Chondrocyte (in vitro differentiated cells): ENCODE measurements at regions not wholly inside any gene's neighbourhood (a gene's known extent, or its start where the extent isn't known, plus 50 kb on each side); places are given as distances from the start of the nearest gene placed in this dataset.

Experiments used
- DNase-seq: peaks from one replicate; pipeline ENCODE4 v3.0.0; 2021; ENCODE audit warnings: mixed read lengths, low spot score
- H3K27ac Mint-ChIP-seq: one replicate; pipeline ENCODE4 v1.8.0; 2021; ENCODE audit warnings: mild to moderate bottlenecking, moderate library complexity, mixed read lengths; ENCODE audit not compliant: unreplicated experiment
- H3K27me3 Mint-ChIP-seq: 2 replicates; pipeline ENCODE4 v1.8.0; 2021; ENCODE audit warnings: low read depth, mixed read lengths
- H3K36me3 Mint-ChIP-seq: 2 replicates; pipeline ENCODE4 v1.8.0; 2021; ENCODE audit warnings: low read depth, mixed read lengths
- H3K4me1 Mint-ChIP-seq: 2 replicates; pipeline ENCODE4 v1.8.0; 2021; ENCODE audit warnings: low read depth, mild to moderate bottlenecking, mixed read lengths
- H3K4me3 Mint-ChIP-seq: one replicate; pipeline ENCODE4 v1.8.0; 2021; ENCODE audit warnings: mild to moderate bottlenecking, moderate library complexity, mixed read lengths; ENCODE audit not compliant: unreplicated experiment
- H3K9me3 Mint-ChIP-seq: 2 replicates; pipeline ENCODE4 v1.8.0; 2021; ENCODE audit warnings: low read depth, mixed read lengths
- TF ChIP-seq, protein P1 (sequence below): fragments of 200-600 bp; sonication (generic); IDR thresholded peaks from 2 replicates; pipeline ENCODE4 v1.5.0; 2021; ENCODE audit warnings: antibody characterized with exemption, mild to moderate bottlenecking, moderate library complexity

DNA sequence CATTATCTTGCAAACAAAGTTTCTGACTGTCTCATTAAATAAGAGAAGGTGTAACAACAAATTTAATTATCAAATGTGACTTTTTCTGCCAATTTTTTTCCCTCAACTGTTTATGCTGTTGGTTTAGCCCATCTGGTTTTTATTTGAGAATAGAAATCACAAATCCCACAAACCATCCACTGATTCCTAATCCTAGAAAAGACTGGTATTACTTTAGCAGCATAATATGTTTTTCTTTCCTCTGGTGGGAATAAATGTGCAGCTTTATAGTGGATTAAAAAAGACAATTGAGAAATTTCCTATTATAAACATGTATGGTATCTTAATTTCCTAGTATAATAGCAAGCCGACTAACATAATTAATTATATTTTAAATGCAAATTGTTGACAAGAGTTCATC, 257.9 kb upstream of the FOXN3 start:
- DNase-seq = no peak
- no peak overlapping the region for H3K27ac Mint-ChIP-seq
- H3K4me1 Mint-ChIP-seq = peaks cover 27% of the 10 kb centered on the region
- no peaks in the 10 kb centered on the region for H3K9me3 Mint-ChIP-seq
- no peaks in the 10 kb centered on the region for H3K36me3 Mint-ChIP-seq
- TF ChIP-seq, protein P1, sequence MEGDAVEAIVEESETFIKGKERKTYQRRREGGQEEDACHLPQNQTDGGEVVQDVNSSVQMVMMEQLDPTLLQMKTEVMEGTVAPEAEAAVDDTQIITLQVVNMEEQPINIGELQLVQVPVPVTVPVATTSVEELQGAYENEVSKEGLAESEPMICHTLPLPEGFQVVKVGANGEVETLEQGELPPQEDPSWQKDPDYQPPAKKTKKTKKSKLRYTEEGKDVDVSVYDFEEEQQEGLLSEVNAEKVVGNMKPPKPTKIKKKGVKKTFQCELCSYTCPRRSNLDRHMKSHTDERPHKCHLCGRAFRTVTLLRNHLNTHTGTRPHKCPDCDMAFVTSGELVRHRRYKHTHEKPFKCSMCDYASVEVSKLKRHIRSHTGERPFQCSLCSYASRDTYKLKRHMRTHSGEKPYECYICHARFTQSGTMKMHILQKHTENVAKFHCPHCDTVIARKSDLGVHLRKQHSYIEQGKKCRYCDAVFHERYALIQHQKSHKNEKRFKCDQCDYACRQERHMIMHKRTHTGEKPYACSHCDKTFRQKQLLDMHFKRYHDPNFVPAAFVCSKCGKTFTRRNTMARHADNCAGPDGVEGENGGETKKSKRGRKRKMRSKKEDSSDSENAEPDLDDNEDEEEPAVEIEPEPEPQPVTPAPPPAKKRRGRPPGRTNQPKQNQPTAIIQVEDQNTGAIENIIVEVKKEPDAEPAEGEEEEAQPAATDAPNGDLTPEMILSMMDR = no peak
- H3K27me3 Mint-ChIP-seq = no peaks in the 10 kb centered on the region
- H3K4me3 Mint-ChIP-seq = no peak overlapping the region

DNA sequence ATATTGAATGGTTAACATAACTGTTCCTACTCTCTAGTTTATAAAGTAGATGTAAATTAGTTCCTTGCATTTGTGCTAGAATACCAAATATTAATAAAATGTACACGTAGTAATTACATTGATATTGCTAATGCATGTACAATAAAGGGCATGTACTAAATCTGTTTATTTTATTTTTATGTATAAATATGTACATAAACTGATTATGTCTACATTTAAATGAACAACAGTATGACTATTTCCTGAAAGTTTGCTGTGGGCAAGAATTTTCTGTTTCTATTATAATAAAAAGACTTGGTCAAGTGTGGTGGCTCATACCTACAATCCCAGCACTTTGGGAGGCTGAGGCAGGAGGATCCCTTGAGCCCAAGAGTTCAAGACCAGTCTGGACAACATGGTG, 257.2 kb upstream of the FOXN3 start:
- TF ChIP-seq, protein P1 = no peak
- no peak overlapping the region for H3K4me3 Mint-ChIP-seq
- H3K4me1 Mint-ChIP-seq = peaks cover 26% of the 10 kb centered on the region
- H3K9me3 Mint-ChIP-seq = no peaks in the 10 kb centered on the region
- H3K27ac Mint-ChIP-seq = no peak overlapping the region
- no peaks in the 10 kb centered on the region for H3K36me3 Mint-ChIP-seq
- H3K27me3 Mint-ChIP-seq = no peaks in the 10 kb centered on the region
- DNase-seq = no peak

DNA sequence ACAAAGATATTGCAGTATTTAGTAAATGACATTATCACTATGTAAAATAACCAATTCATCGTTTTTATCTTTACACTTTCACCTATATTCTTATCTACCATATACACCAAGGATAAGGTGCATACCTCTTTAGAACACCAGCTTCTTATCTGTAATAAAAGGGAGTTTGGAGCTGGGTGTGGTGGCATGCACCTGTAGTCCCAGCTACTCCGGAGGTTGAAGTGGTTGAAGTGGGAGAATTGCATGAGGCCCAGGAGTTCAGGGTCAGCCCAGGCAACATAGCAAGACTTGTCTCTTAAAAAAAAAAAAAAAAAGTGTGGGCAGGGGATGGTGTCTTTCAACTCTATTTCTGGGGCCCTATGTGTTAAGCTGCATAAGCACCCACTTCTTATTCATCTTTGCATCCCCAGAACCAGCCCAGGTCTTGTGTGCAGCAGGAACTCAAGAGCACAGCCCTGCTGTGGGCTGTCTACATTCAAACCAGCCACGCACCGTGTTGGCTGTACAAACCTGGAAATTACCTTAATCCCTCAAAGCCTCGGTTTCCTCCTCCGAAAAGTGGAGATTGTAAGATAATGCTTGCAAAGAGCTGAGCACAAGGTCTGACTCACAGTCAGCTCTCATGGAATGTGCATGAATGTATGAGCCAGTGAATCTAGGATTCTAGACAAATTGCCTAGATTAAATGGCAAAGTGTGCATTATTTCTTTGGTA, 256.6 kb upstream of the FOXN3 start:
- H3K27me3 Mint-ChIP-seq = no peaks in the 10 kb centered on the region
- no peaks in the 10 kb centered on the region for H3K9me3 Mint-ChIP-seq
- no peak overlapping the region for H3K27ac Mint-ChIP-seq
- H3K4me1 Mint-ChIP-seq = peaks cover 24% of the 10 kb centered on the region
- DNase-seq = no peak
- TF ChIP-seq, protein P1 = no peak
- H3K36me3 Mint-ChIP-seq = no peaks in the 10 kb centered on the region
- H3K4me3 Mint-ChIP-seq = no peak overlapping the region

DNA sequence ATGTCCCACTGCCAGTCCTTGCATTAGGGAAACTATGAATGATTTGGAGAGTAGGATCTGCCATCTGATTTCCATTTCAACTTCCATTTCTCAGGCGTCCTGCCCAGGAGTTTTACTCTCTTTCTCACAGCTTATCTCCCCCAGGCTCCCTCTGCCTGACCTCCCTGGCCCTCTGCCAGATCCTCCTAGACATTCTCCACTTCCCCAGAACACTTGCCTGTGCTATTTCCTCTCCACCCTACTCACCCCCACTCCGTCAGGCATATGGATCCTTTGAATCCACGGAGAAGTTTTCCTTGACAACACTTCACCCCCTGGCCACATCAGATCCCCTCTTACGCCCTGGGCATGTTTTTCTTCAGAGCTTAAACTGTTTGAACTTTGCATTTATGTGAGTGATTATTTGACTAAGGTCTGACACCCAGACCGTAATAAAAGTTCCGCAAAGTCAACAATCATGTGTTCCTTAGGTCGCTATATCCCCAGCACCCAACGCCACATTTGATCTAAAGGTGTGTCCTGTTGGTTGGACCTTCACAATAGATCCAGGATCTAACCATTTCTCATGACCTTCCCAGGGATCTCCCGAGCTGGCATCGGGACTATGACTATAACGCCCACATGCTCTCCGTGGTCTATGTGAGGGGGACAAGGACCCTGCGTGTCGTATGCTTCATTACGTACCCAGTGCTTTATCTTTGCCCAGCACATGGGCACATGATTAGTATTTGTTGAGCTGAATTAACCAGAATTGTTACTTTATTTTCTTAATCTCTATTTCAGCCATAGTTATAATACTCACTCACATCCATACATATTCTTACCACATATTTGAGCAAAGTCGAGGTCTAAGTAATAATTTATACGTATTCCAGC, 255.8 kb upstream of the FOXN3 start:
- Mint-ChIP-seq H3K27me3 (no peaks in the 10 kb centered on the region), H3K36me3 (no peaks in the 10 kb centered on the region), H3K4me3 (peak overlapping the region; percentile 5), H3K9me3 (no peaks in the 10 kb centered on the region), H3K4me1 (peaks cover 29% of the 10 kb centered on the region), H3K27ac (no peak overlapping the region)
- no peak for DNase-seq
- TF ChIP-seq, protein P1 = no peak

DNA sequence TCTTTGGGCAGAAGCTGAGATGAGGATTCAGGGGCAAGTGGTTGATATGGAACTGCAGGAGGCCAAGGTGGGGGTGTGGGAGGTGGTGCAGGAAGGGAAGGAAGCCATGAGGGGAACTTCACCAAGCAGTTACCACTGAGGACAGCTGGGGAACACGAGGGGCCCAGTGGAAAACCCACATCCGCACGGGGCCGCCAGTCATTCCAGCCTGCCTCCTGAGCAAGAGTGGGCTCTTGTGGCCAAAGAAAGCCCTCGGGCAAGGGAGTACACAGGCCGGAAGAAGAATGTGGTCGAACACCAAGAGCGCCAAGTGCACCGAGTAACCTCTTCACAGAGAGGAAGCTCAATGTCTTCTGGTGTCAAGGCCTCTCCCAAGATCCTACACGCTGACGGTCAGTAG, 252.2 kb upstream of the FOXN3 start:
- no peak for DNase-seq
- no peak overlapping the region for H3K27ac Mint-ChIP-seq
- H3K4me1 Mint-ChIP-seq = peaks cover 31% of the 10 kb centered on the region
- TF ChIP-seq, protein P1 = no peak
- H3K27me3 Mint-ChIP-seq = no peaks in the 10 kb centered on the region
- peaks cover 4% of the 10 kb centered on the region for H3K9me3 Mint-ChIP-seq
- peaks cover 2% of the 10 kb centered on the region for H3K36me3 Mint-ChIP-seq
- no peak overlapping the region for H3K4me3 Mint-ChIP-seq
